ENCODE measurements at regions not wholly inside any gene's neighbourhood (a gene's known extent, or its start where the extent isn't known, plus 50 kb on each side); places are given as distances from the start of the nearest gene placed in this dataset.

DNA sequence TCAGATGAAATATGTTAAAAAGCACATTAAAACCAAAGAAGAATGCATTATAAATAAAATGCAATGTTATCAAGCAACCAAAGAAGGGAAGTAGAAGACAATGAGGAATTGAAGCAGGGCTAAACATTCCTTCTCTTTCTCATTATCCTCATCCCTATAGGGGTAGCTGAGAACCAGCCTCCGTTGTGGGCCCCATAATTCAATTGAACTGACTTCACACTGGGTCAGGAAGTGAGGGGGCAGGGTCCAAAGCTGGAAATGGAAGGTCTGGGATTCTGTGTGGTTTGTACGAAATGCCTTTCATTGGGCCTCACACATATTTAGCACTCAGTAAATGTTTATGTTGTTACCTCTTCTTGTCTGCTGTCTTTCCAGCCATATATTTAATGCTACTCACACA is 220.4 kb upstream of the CD180 start:
- Histone ChIP-seq H3K27me3 (ENCODE audit: control insufficient read depth in 2 of 2, insufficient read depth in 2 of 2, low read length in 2 of 2) (no peaks in the 10 kb centered on the region), H3K9me1 (replicated peaks; ENCODE audit: control insufficient read depth, extremely low read depth, insufficient read depth, low read length) (no peaks in the 10 kb centered on the region), H3K79me2 (ENCODE audit: control insufficient read depth, insufficient read depth, low read length) (no peaks in the 10 kb centered on the region), H3K9me3 (replicated peaks; ENCODE audit: control insufficient read depth, insufficient read depth, low read length) (no peaks in the 10 kb centered on the region), H3K36me3 (ENCODE audit: control insufficient read depth in 2 of 2, extremely low read depth in 1 of 2, insufficient read depth in 2 of 2, low read length in 2 of 2) (no peaks in the 10 kb centered on the region), H3K4me2 (ENCODE audit: insufficient read depth, low read length) (no peak overlapping the region), H3K9ac (replicated peaks; ENCODE audit: extremely low read depth, insufficient read depth, low read length) (no peak overlapping the region), H3K4me1 (ENCODE audit: control insufficient read depth, extremely low read depth, insufficient read depth, low read length) (peaks cover 23% of the 10 kb centered on the region), H3K4me3 (replicated peaks in 1 of 3; ENCODE audit: insufficient read depth in 1 of 3, low read depth in 1 of 3, low read length in 3 of 3) (no peak overlapping the region), H4K20me1 (replicated peaks; ENCODE audit: control insufficient read depth, extremely low read depth, insufficient read depth, low read length) (no peaks in the 10 kb centered on the region), H3K27ac (ENCODE audit: insufficient read depth, low read depth, low read length) (no peak overlapping the region), H2AFZ (ENCODE audit: low read depth, low read length) (no peak overlapping the region)
- dilution Hi-C loops (cut with MboI; ENCODE audit: extremely low pct_ligation_motif_present, low sequenced_read_pairs) (no loop called here), intact Hi-C loops (cut with micrococcal nuclease) (no loop called here)
- ChIA-PET CTCF (no interaction called here), POLR2A (no interaction called here)
- no peak for DNase-seq (ENCODE audit: low read depth, low spot score)
- no peak for FAIRE-seq
- TF ChIP-seq CTCF (IDR thresholded peaks at IDR 0.05; ENCODE audit: extremely low read depth in 1 of 2, insufficient read depth in 1 of 2, low read depth in 1 of 2, low read length in 2 of 2) (no peak), MYC (IDR thresholded peaks at IDR 0.05; ENCODE audit: low read depth, low read length) (no peak)
- no TSS peak for BruUV-seq (replicated peaks)

DNA sequence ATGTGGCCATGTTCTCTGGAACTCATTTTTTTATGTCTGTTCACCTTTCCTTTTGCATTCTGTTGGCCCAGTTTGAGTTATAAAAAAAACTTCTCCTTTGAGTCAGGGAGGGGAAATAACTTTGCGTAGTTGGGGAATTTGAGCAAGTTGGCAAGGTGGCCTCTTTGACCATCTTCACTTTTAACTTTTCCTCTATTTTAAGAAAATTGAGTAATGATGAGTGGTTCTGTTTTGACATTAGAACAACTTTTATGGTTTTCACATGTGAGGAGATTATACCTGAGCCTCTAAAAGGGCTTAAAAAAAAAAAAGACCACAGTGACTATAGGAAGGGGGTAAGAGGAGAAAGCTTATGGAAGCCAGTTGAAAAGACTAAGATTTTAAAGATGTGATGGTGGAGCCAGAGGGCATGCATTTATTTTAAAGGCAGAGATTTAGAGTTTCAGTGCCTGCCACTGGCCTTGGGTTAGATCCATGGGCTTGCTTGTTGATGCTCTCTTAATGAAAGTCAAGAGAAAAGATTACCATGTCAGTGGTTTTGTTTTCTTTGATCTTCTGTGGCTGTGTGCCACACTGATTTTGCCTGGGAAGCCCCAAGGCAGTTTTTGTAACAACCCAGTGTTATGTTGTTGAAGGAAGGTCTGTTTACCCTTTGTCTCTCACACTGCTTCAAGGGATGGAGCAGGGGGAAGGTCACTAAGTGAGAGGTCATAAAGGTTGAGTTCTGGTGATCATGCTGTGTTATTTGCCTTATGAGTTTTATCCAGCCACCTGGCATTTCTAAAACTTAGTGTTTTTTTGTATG is 219.7 kb upstream of the CD180 start:
- Histone ChIP-seq H3K9me3 (replicated peaks; ENCODE audit: control insufficient read depth, insufficient read depth, low read length) (no peaks in the 10 kb centered on the region), H2AFZ (ENCODE audit: low read depth, low read length) (no peak overlapping the region), H3K9ac (replicated peaks; ENCODE audit: extremely low read depth, insufficient read depth, low read length) (no peak overlapping the region), H3K9me1 (replicated peaks; ENCODE audit: control insufficient read depth, extremely low read depth, insufficient read depth, low read length) (no peaks in the 10 kb centered on the region), H3K79me2 (ENCODE audit: control insufficient read depth, insufficient read depth, low read length) (no peaks in the 10 kb centered on the region), H4K20me1 (replicated peaks; ENCODE audit: control insufficient read depth, extremely low read depth, insufficient read depth, low read length) (no peaks in the 10 kb centered on the region), H3K36me3 (ENCODE audit: control insufficient read depth in 2 of 2, extremely low read depth in 1 of 2, insufficient read depth in 2 of 2, low read length in 2 of 2) (no peaks in the 10 kb centered on the region), H3K27ac (ENCODE audit: insufficient read depth, low read depth, low read length) (no peak overlapping the region), H3K4me2 (ENCODE audit: insufficient read depth, low read length) (no peak overlapping the region), H3K4me1 (ENCODE audit: control insufficient read depth, extremely low read depth, insufficient read depth, low read length) (peaks cover 23% of the 10 kb centered on the region), H3K4me3 (replicated peaks in 1 of 3; ENCODE audit: insufficient read depth in 1 of 3, low read depth in 1 of 3, low read length in 3 of 3) (no peak overlapping the region), H3K27me3 (ENCODE audit: control insufficient read depth in 2 of 2, insufficient read depth in 2 of 2, low read length in 2 of 2) (no peaks in the 10 kb centered on the region)
- no TSS peak for BruUV-seq (replicated peaks)
- DNase-seq (ENCODE audit: low read depth, low spot score) (no peak), FAIRE-seq (no peak)
- POLR2A ChIA-PET, result no interaction called here
- CTCF ChIA-PET, result no interaction called here
- dilution Hi-C loops (cut with MboI; ENCODE audit: extremely low pct_ligation_motif_present, low sequenced_read_pairs) (no loop called here), intact Hi-C loops (cut with micrococcal nuclease) (no loop called here)
- TF ChIP-seq POLR2AphosphoS5 (IDR thresholded peaks at IDR 0.05; ENCODE audit: insufficient read depth, low read depth, low read length) (no peak), CTCF (IDR thresholded peaks at IDR 0.05; ENCODE audit: extremely low read depth in 1 of 2, insufficient read depth in 1 of 2, low read depth in 1 of 2, low read length in 2 of 2) (no peak), FOS (IDR thresholded peaks at IDR 0.05; ENCODE audit: borderline replicate concordance, insufficient read depth, low read length) (no peak), MYC (IDR thresholded peaks at IDR 0.05; ENCODE audit: low read depth, low read length) (no peak), POLR2A (IDR thresholded peaks at IDR 0.05; ENCODE audit: low read depth, low read length) (no peak), EZH2 (IDR thresholded peaks at IDR 0.05; ENCODE audit: borderline replicate concordance, low read depth, low read length, severe bottlenecking) (no peak), JUN (IDR thresholded peaks at IDR 0.05; ENCODE audit: borderline replicate concordance, insufficient read depth, insufficient read length, low read depth) (no peak), GATA2 (IDR thresholded peaks at IDR 0.05; ENCODE audit: insufficient read depth, insufficient read length, low read depth, low read length) (no peak), MAX (IDR thresholded peaks at IDR 0.05; ENCODE audit: insufficient read depth, insufficient read length) (no peak)

All from endothelial cell of umbilical vein (primary cell).